K562 (cell line): ENCODE measurements at regions not wholly inside any gene's neighbourhood (a gene's known extent, or its start where the extent isn't known, plus 50 kb on each side); places are given as distances from the start of the nearest gene placed in this dataset.

Source experiments
- ATAC-seq: fragments of 200-7000 bp; cut with Tn5 transposase; 3 replicates; pipeline ENCODE4 v1.9.1; 2020; ENCODE audit warnings: moderate library complexity
- BruUV-seq: library from RNA; stranded (reverse); fragments of 400-500 nt; replicated peaks from 2 replicates; lab custom pipeline; 2021; lab: Mats Ljungman, UMichigan
- CTCF ChIA-PET: fragments of 300-600 bp; formaldehyde crosslinking; extraction: SDS; loops from one replicate; lab custom pipeline; 2021; ENCODE audit warnings: low intra/inter-chr PET ratio; lab: Yijun Ruan, JAX
- POLR2A ChIA-PET: fragments of 300-600, 350-650 bp; sonication (Branson Sonifier 250); formaldehyde crosslinking; extraction: SDS; loops from one replicate; lab custom pipeline; 2021; ENCODE audit warnings: antibody characterized with exemption, inconsistent platforms; lab: Yijun Ruan, JAX
- DNase-seq, 4 experiments: peaks; one replicate each; pipeline versions ENCODE4 v3.0.0 to v3.0.0-alpha.2; 2011 to 2018; ENCODE audit warnings: low spot score in 3 of 4, mixed read lengths in 3 of 4; ENCODE audit errors: extremely low read depth in 1 of 4
- FAIRE-seq: peaks from 2 replicates; lab custom pipeline; 2011; peaks lifted over from hg19 to GRCh38; lab: Jason Lieb, UNC
- H2AFZ ChIP-seq: 2 replicates; pipeline ENCODE4 v1.6.0; 2011; ENCODE audit warnings: low read depth, low read length, control low read depth, inconsistent platforms
- H3K27ac ChIP-seq: fragments of 200-600 bp; 3 replicates; pipeline ENCODE4 v1.8.0; 2011; ENCODE audit warnings: low read depth, mild to moderate bottlenecking, control low read depth, inconsistent platforms, low read length, moderate library complexity, mixed read lengths; ENCODE audit errors: extremely low read depth
- H3K27me3 ChIP-seq, 2 experiments: fragments of 300-600 bp in 1 of 2; 2 replicates in 1 of 2; 3 replicates in 1 of 2; pipeline versions ENCODE4 v1.6.0 to v1.8.0; 2011; ENCODE audit warnings: inconsistent platforms in 2 of 2, low read length in 2 of 2, mild to moderate bottlenecking in 1 of 2, mixed read lengths in 1 of 2, moderate library complexity in 1 of 2; ENCODE audit not compliant: control insufficient read depth in 2 of 2, insufficient read depth in 2 of 2
- H3K36me3 ChIP-seq: fragments of 300-600 bp; 3 replicates; pipeline ENCODE4 v1.8.0; 2011; ENCODE audit warnings: mild to moderate bottlenecking, low read length, inconsistent platforms; ENCODE audit not compliant: control insufficient read depth, insufficient read depth
- H3K4me1 ChIP-seq, 2 experiments: fragments of 200-600 bp in 1 of 2; replicated peaks in 1 of 2; 2 replicates in 1 of 2; 3 replicates in 1 of 2; pipeline versions ENCODE4 v1.5.1 to v1.8.0; 2011; ENCODE audit warnings: inconsistent platforms in 2 of 2, low read length in 2 of 2, mild to moderate bottlenecking in 1 of 2, mixed read lengths in 1 of 2, moderate library complexity in 1 of 2; ENCODE audit not compliant: control insufficient read depth in 2 of 2, insufficient read depth in 2 of 2
- H3K4me2 ChIP-seq: 2 replicates; pipeline ENCODE4 v1.6.1; 2011; ENCODE audit warnings: low read length, control low read depth, inconsistent platforms, mixed read lengths; ENCODE audit not compliant: insufficient read depth
- H3K4me3 ChIP-seq: fragments of 200-600 bp; sonication (generic), shearing (Covaris generic); 2 replicates; pipeline ENCODE4 v1.5.1; 2016; ENCODE audit warnings: control low read depth, inconsistent platforms
- H3K79me2 ChIP-seq: fragments of 200-600 bp; 3 replicates; pipeline ENCODE4 v1.8.0; 2011; ENCODE audit warnings: low read length, inconsistent platforms; ENCODE audit not compliant: control insufficient read depth, insufficient read depth
- H3K9ac ChIP-seq, 2 experiments: 2 replicates each; pipeline versions ENCODE4 v1.6.0 to v1.6.1; 2011; ENCODE audit warnings: low read depth in 2 of 2, low read length in 2 of 2, control low read depth in 1 of 2, inconsistent platforms in 1 of 2, mild to moderate bottlenecking in 1 of 2, mixed read lengths in 1 of 2; ENCODE audit not compliant: insufficient read depth in 1 of 2
- H3K9me1 ChIP-seq: one replicate; pipeline ENCODE4 v1.6.0; 2011; ENCODE audit warnings: inconsistent platforms, mild to moderate bottlenecking, low read length, moderate library complexity; ENCODE audit not compliant: control insufficient read depth, insufficient read depth
- H3K9me3 ChIP-seq: replicated peaks from 2 replicates; pipeline ENCODE4 v1.5.1; 2011; ENCODE audit warnings: low read depth, low read length, inconsistent platforms; ENCODE audit not compliant: control insufficient read depth, insufficient read depth
- H4K20me1 ChIP-seq: replicated peaks from 2 replicates; pipeline ENCODE4 v1.6.1; 2011; ENCODE audit warnings: low read length, inconsistent platforms, mixed read lengths; ENCODE audit not compliant: control insufficient read depth, insufficient read depth
- HSF4 ChIP-seq: fragments of 250-450 bp; sonication (Bioruptor Pico); IDR thresholded peaks from 2 replicates; pipeline ENCODE4 v2.1.2; 2022; ENCODE audit warnings: mild to moderate bottlenecking, moderate library complexity, borderline replicate concordance
- KLF10 ChIP-seq: fragments of 250-450 bp; sonication (Bioruptor Pico); IDR thresholded peaks from 2 replicates; pipeline ENCODE4 v1.6.1; 2021; ENCODE audit warnings: matching md5 sums
- NFIC ChIP-seq: fragments of 450-650 bp; IDR thresholded peaks from 2 replicates; pipeline ENCODE4 v1.6.1; 2017; ENCODE audit warnings: mild to moderate bottlenecking, inconsistent platforms
- NR4A1 ChIP-seq, 2 experiments: fragments of 250-450 bp in 1 of 2; fragments of 450-650 bp in 1 of 2; sonication (Bioruptor Pico) in 1 of 2; IDR thresholded peaks; 2 replicates each; pipeline versions ENCODE4 v1.4.0 to v1.6.1; 2016 to 2020; ENCODE audit warnings: mild to moderate bottlenecking in 2 of 2, missing compliant biosample characterization in 1 of 2, missing genetic modification characterization in 1 of 2, moderate library complexity in 1 of 2
- PCBP1 ChIP-seq: fragments of 200-400 bp; formaldehyde crosslinking; IDR thresholded peaks from 2 replicates; pipeline ENCODE4 v1.6.1; 2018; ENCODE audit warnings: mild to moderate bottlenecking, low read depth, low read length; ENCODE audit not compliant: poor library complexity, severe bottlenecking
- PTRF ChIP-seq: fragments of 450-650 bp; IDR thresholded peaks from 2 replicates; pipeline ENCODE4 v1.6.1; 2016; ENCODE audit warnings: mild to moderate bottlenecking, missing genetic modification characterization, missing compliant biosample characterization
- RBFOX2 ChIP-seq: fragments of 200-400 bp; formaldehyde crosslinking; IDR thresholded peaks from 2 replicates; pipeline ENCODE4 v1.6.1; 2017; ENCODE audit warnings: low read depth, mild to moderate bottlenecking, low read length, moderate library complexity
- STAT5A ChIP-seq: IDR thresholded peaks from 2 replicates; pipeline ENCODE4 v1.6.1; 2012; ENCODE audit warnings: low read length, inconsistent platforms, borderline replicate concordance
- TEAD2 ChIP-seq: fragments of 450-650 bp; IDR thresholded peaks from 2 replicates; pipeline ENCODE4 v1.6.1; 2016; ENCODE audit warnings: missing genetic modification characterization, control low read depth, missing compliant biosample characterization
- ZFP36 ChIP-seq: fragments of 150-350 bp; IDR thresholded peaks from 2 replicates; pipeline ENCODE4 v1.6.1; 2018; ENCODE audit warnings: low read length, low read depth; ENCODE audit not compliant: partially characterized antibody
- ZNF143 ChIP-seq: sonication (generic); formaldehyde crosslinking; IDR thresholded peaks from 2 replicates; pipeline ENCODE4 v1.9.0; 2022; ENCODE audit warnings: mild to moderate bottlenecking, missing genetic modification reagents
- ZNF212 ChIP-seq: fragments of 450-650 bp; formaldehyde crosslinking; IDR thresholded peaks from 2 replicates; pipeline ENCODE4 v1.4.0; 2020; ENCODE audit warnings: mild to moderate bottlenecking
- ZNF41 ChIP-seq: fragments of 250-450 bp; sonication (Bioruptor Pico); conservative IDR thresholded peaks from 2 replicates; pipeline ENCODE4 v1.4.0; 2020; ENCODE audit warnings: mild to moderate bottlenecking
- WGBS: fragments of 100-300 bp; shearing (Covaris generic); methylation state at CpG from one replicate; pipeline ENCODE4 v1.1.6; 2016; ENCODE audit warnings: low coverage, mixed read lengths; ENCODE audit not compliant: insufficient coverage; ENCODE audit errors: missing lambda C conversion rate; 5-methylcytosine and 5-hydroxymethylcytosine counted together
- in situ Hi-C: fragments of 300-500 bp; cut with MboI; formaldehyde crosslinking; loops from 4 replicates; pipeline ENCODE4 v1.15.0; 2018; ENCODE audit warnings: inconsistent platforms, mixed read lengths
- intact Hi-C: fragments of 100-400 bp; cut with micrococcal nuclease; formaldehyde crosslinking; loops from 2 replicates; pipeline ENCODE4 v1.14.2; 2022
- TF ChIP-seq, protein P1 (sequence below), 2 experiments: IDR thresholded peaks in 1 of 2; conservative IDR thresholded peaks in 1 of 2; 2 replicates each; pipeline ENCODE4 v1.6.1; 2016; ENCODE audit warnings: low read depth in 2 of 2, mild to moderate bottlenecking in 1 of 2, missing compliant biosample characterization in 1 of 2, missing genetic modification characterization in 1 of 2, moderate library complexity in 1 of 2
- TF ChIP-seq, protein P2 (sequence below): sonication (generic); formaldehyde crosslinking; IDR thresholded peaks from 2 replicates; pipeline ENCODE4 v1.8.0; 2022; ENCODE audit warnings: mild to moderate bottlenecking, missing genetic modification reagents
- TF ChIP-seq, protein P3 (sequence below): fragments of 450-650 bp; IDR thresholded peaks from 2 replicates; pipeline ENCODE4 v1.7.1; 2018; ENCODE audit warnings: mild to moderate bottlenecking, low read depth; ENCODE audit not compliant: partially characterized antibody

DNA sequence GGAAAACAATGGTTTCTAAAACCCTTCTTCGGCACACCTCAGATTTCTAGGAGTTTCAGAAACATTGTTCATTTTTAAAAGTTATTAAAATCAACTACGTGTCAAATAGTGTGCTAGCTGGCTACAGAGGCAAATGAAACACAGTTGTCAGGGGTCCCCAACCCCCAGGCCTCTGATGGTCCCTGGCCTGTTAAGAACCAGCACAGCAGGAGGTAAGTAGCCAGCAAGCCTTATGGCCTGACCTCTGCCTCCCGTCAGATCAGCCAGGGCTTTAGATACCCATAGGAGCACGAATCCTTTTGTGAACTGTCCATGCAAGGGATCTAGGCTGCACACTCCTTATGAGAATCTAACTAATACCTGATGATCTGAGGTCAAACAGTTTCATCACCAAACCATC, 648.2 kb downstream of the FAM181B start:
- no peaks in the 10 kb centered on the region for H3K27me3 ChIP-seq
- WGBS = 0% methylated on average over 4 of the region's 4 CpGs
- TF ChIP-seq ZNF143 (no peak), PTRF (no peak), ZNF41 (CRISPR knock-in tag) (no peak), KLF10 (CRISPR knock-in tag) (no peak), ZFP36 (no peak), STAT5A (no peak), PCBP1 (no peak), TEAD2 (tag) (no peak), NFIC (no peak), ZNF212 (no peak), NR4A1 (CRISPR knock-in tag; IDR thresholded peaks at IDR 0.05) (no peak), NR4A1 (tag; IDR thresholded peaks at IDR 0.05) (no peak), RBFOX2 (no peak), HSF4 (CRISPR knock-in tag) (no peak)
- TF ChIP-seq, protein P1, sequence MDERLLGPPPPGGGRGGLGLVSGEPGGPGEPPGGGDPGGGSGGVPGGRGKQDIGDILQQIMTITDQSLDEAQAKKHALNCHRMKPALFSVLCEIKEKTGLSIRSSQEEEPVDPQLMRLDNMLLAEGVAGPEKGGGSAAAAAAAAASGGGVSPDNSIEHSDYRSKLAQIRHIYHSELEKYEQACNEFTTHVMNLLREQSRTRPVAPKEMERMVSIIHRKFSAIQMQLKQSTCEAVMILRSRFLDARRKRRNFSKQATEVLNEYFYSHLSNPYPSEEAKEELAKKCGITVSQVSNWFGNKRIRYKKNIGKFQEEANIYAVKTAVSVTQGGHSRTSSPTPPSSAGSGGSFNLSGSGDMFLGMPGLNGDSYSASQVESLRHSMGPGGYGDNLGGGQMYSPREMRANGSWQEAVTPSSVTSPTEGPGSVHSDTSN (CRISPR knock-in tag; IDR thresholded peaks at IDR 0.05; ENCODE audit: low read depth) = no peak
- TF ChIP-seq, protein P1 (tag; conservative IDR thresholded peaks at IDR 0.05; ENCODE audit: low read depth) = no peak
- TF ChIP-seq, protein P2, sequence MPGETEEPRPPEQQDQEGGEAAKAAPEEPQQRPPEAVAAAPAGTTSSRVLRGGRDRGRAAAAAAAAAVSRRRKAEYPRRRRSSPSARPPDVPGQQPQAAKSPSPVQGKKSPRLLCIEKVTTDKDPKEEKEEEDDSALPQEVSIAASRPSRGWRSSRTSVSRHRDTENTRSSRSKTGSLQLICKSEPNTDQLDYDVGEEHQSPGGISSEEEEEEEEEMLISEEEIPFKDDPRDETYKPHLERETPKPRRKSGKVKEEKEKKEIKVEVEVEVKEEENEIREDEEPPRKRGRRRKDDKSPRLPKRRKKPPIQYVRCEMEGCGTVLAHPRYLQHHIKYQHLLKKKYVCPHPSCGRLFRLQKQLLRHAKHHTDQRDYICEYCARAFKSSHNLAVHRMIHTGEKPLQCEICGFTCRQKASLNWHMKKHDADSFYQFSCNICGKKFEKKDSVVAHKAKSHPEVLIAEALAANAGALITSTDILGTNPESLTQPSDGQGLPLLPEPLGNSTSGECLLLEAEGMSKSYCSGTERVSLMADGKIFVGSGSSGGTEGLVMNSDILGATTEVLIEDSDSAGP (CRISPR knock-in tag) = no peak
- TF ChIP-seq, protein P3, sequence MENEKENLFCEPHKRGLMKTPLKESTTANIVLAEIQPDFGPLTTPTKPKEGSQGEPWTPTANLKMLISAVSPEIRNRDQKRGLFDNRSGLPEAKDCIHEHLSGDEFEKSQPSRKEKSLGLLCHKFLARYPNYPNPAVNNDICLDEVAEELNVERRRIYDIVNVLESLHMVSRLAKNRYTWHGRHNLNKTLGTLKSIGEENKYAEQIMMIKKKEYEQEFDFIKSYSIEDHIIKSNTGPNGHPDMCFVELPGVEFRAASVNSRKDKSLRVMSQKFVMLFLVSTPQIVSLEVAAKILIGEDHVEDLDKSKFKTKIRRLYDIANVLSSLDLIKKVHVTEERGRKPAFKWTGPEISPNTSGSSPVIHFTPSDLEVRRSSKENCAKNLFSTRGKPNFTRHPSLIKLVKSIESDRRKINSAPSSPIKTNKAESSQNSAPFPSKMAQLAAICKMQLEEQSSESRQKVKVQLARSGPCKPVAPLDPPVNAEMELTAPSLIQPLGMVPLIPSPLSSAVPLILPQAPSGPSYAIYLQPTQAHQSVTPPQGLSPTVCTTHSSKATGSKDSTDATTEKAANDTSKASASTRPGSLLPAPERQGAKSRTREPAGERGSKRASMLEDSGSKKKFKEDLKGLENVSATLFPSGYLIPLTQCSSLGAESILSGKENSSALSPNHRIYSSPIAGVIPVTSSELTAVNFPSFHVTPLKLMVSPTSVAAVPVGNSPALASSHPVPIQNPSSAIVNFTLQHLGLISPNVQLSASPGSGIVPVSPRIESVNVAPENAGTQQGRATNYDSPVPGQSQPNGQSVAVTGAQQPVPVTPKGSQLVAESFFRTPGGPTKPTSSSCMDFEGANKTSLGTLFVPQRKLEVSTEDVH = no peak
- FAIRE-seq (no peak), DNase-seq (no peak), ATAC-seq (no peak)
- H4K20me1 ChIP-seq = no peaks in the 10 kb centered on the region
- no peaks in the 10 kb centered on the region for H3K79me2 ChIP-seq
- intact Hi-C loops (no loop called here), in situ Hi-C loops (no loop called here)
- ChIA-PET CTCF (no interaction called here), POLR2A (no interaction called here)
- H3K4me2 ChIP-seq = no peak overlapping the region
- no peaks in the 10 kb centered on the region for H3K9me3 ChIP-seq
- no TSS peak for BruUV-seq
- no peaks in the 10 kb centered on the region for H3K36me3 ChIP-seq
- no peak overlapping the region for H2AFZ ChIP-seq
- H3K4me3 ChIP-seq = no peak overlapping the region
- H3K9me1 ChIP-seq = no peaks in the 10 kb centered on the region
- no peaks in the 10 kb centered on the region for H3K4me1 ChIP-seq
- no peak overlapping the region for H3K27ac ChIP-seq
- H3K9ac ChIP-seq = no peak overlapping the region
